MM.1S (cell line): ENCODE measurements at regions not wholly inside any gene's neighbourhood (a gene's known extent, or its start where the extent isn't known, plus 50 kb on each side); places are given as distances from the start of the nearest gene placed in this dataset.

Source experiments
- EZH2 ChIP-seq: fragments of 300-600 bp; sonication (generic); optimal IDR thresholded peaks from 2 replicates; pipeline ENCODE3; 2017; ENCODE audit warnings: low read depth, mild to moderate bottlenecking, antibody characterized with exemption, low read length, mixed read lengths
- EZH2phosphoT487 ChIP-seq: fragments of 300-600 bp; sonication (generic); IDR thresholded peaks from 2 replicates; pipeline ENCODE4 v1.6.1; 2018; ENCODE audit warnings: antibody characterized with exemption, low read length
- TF ChIP-seq, protein P1 (sequence below): fragments of 300-600 bp; sonication (generic); IDR thresholded peaks from 2 replicates; pipeline ENCODE4 v1.5.1; 2016; ENCODE audit warnings: antibody characterized with exemption, low read length, mixed read lengths

- TF ChIP-seq EZH2 (no peak), EZH2phosphoT487 (no peak)
- TF ChIP-seq, protein P1, sequence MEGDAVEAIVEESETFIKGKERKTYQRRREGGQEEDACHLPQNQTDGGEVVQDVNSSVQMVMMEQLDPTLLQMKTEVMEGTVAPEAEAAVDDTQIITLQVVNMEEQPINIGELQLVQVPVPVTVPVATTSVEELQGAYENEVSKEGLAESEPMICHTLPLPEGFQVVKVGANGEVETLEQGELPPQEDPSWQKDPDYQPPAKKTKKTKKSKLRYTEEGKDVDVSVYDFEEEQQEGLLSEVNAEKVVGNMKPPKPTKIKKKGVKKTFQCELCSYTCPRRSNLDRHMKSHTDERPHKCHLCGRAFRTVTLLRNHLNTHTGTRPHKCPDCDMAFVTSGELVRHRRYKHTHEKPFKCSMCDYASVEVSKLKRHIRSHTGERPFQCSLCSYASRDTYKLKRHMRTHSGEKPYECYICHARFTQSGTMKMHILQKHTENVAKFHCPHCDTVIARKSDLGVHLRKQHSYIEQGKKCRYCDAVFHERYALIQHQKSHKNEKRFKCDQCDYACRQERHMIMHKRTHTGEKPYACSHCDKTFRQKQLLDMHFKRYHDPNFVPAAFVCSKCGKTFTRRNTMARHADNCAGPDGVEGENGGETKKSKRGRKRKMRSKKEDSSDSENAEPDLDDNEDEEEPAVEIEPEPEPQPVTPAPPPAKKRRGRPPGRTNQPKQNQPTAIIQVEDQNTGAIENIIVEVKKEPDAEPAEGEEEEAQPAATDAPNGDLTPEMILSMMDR: no peak
Observed at GRCh38 chr21:28385845-28386244, 606.8 kb downstream of the LTN1 start.
